Activated CD4-positive, alpha-beta T cell treated with anti-CD3 and anti-CD28 coated beads for 1 hour (primary cell): ENCODE measurements at regions not wholly inside any gene's neighbourhood (a gene's known extent, or its start where the extent isn't known, plus 50 kb on each side); places are given as distances from the start of the nearest gene placed in this dataset.
"Not testable (repeated sequence)": the region's sequence is repeated elsewhere in the genome, so short reads cannot be mapped to it uniquely, and the experiment has no call there.

Source experiments
- DNase-seq: peaks from one replicate; pipeline ENCODE4 v3.0.0-alpha.2; 2020

DNA sequence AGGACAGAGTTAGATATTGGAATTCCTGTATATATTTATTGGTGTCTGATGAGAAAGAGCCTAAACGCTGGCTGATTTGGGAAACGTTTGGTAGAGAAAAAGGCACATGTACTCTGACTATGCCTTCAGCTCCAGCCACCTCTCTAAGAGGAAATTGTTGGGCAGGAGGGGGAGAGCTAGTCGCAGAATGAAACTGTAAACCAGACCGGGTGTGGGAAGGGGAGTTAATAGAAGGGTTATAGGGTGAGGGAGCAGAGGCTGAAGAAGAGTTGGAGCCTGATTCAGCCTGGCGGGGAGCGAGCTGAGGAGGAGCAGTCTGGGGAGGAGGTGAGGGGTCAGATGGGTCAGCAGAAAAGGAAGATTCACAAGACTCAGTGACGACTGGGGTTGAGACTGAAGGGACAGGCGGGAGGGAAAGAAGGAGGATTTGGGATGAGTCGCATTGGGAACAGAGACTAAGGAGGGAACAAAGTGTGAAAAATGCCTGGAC is 54.2 kb upstream of the RHOU start:
- DNase-seq = not testable (repeated sequence)

DNA sequence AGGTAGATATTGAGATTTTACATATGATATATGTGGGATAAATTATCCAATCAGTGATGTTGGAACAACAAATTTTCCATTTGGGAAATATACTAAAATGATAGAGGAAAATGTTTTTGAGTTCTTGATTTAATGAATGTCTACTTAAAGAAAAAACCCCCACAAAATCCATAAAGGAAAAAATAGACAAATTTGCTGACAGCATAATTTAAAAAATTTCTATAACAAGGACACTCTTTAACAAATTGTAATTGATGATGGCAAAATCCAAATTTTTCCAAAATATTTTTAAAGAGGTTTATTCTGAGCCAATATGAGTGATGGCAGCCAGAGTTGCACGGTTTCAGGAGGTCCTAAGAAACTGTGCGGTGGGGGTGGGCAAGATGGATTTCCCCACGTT is 51.9 kb upstream of the RHOU start:
- DNase-seq = no peak

DNA sequence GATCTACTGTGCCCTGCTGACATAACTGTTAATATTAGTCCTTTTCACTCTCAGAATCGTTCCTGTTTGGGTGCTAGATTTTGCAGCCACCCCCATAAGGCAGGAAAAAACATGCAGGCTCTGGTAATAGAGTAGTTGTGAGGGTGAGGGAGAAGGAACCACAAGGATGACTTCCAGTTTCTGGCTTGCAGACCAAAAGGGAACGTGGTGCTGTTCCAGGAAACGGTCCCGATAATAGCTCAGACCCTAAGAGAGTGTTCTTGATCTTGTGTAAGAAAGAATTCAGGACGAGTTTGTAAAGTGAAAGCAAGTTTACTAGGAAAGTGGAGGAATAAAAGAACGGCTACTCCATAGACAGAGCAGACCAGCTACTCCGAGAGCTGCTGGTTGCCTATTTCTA is 50.7 kb upstream of the RHOU start:
- no peak for DNase-seq

DNA sequence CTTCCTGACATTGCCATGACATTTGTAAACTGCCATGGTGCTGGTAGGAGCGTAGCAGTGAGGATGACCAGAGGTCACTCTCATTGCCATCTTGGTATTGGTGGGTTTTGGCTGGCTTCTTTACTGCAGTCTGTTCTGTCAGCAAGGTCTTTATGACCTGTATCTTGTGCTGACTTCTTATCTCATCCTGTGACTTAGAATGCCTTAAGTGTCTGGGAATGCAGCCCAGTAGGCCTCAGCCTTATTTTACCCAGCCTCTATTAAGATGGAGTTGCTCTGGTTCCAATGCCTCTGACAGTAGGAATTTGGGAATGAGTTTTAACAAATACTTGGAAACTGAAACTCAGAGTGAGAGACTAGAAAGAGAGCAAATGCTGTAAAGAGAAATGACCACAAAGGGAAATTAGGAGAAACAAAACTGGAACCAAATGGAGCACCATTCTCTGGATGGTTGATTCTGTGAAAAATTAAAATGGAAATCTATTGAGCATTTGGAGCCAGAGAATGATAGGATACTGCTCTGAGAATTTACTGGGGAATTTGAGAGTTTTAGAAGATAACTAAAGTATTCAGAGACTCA is 50.1 kb upstream of the RHOU start:
- DNase-seq = no peak
